HEK293 (cell line): ENCODE measurements at regions not wholly inside any gene's neighbourhood (a gene's known extent, or its start where the extent isn't known, plus 50 kb on each side); places are given as distances from the start of the nearest gene placed in this dataset.

Experiments used
- CTCF ChIP-seq: fragments of 450-650 bp; formaldehyde crosslinking; IDR thresholded peaks from 2 replicates; pipeline ENCODE4 v1.5.1; 2016; ENCODE audit warnings: missing biosample characterization, missing genetic modification characterization
- GLI4 ChIP-seq: fragments of 450-650 bp; formaldehyde crosslinking; IDR thresholded peaks from 2 replicates; pipeline ENCODE4 v1.5.1; 2016; ENCODE audit warnings: missing biosample characterization, missing genetic modification characterization
- ZSCAN18 ChIP-seq: fragments of 450-650 bp; formaldehyde crosslinking; IDR thresholded peaks from 2 replicates; pipeline ENCODE4 v1.5.1; 2016; ENCODE audit warnings: missing biosample characterization, missing genetic modification characterization

- TF ChIP-seq CTCF (no peak), ZSCAN18 (tag by site-specific recombination) (no peak), GLI4 (tag by site-specific recombination) (no peak)
Observed at GRCh38 chr6:8958894-8959511, 523.7 kb upstream of the SLC35B3 start.
